Fibroblast of the aortic adventitia (primary cell): ENCODE measurements at regions not wholly inside any gene's neighbourhood (a gene's known extent, or its start where the extent isn't known, plus 50 kb on each side); places are given as distances from the start of the nearest gene placed in this dataset.
"Not testable (repeated sequence)": the region's sequence is repeated elsewhere in the genome, so short reads cannot be mapped to it uniquely, and the experiment has no call there.

Source experiments
- DNase-seq: peaks from one replicate; pipeline ENCODE4 v3.0.0-alpha.2; 2010; ENCODE audit warnings: low read depth
- H3K4me3 ChIP-seq: 2 replicates; pipeline ENCODE4 v1.5.1; 2011; ENCODE audit warnings: low read depth, mild to moderate bottlenecking, control low read depth, low read length, moderate library complexity
- CTCF ChIP-seq: IDR thresholded peaks from 2 replicates; pipeline ENCODE4 v1.5.1; 2011; ENCODE audit warnings: mild to moderate bottlenecking, low read length, control low read depth, inconsistent platforms; ENCODE audit not compliant: insufficient read depth

DNA sequence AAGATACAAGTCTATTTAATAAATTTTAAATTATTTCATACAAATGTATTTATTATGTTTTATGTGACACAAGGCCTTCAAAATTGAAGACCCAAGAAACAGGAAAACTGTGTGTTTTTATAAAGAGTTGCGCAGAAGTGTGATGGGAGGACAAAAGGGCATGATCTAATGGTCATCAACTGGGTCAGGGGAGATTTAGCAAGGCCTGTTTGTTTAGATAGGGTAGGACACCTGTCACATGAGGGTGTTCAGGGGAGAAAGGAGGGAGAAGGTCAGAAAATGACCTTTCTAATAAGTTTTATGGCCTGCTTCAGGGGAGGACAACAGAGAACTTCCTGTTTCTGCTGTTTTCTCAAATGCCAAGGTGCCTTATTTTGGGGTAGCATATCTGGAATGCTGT lies 528.8 kb downstream of the STK39 start:
- DNase-seq = no peak
- no peak overlapping the region for H3K4me3 ChIP-seq
- no peak for TF ChIP-seq CTCF

- DNase-seq = no peak
- H3K4me3 ChIP-seq = no peak overlapping the region
- TF ChIP-seq CTCF = no peak
Observed at GRCh38 chr2:167715932-167716331, 531.5 kb downstream of the STK39 start.

GRCh38 chr2:167715498-167715897 lies 531.9 kb downstream of the STK39 start:
- H3K4me3 ChIP-seq, DNase-seq: not testable (repeated sequence)

DNA sequence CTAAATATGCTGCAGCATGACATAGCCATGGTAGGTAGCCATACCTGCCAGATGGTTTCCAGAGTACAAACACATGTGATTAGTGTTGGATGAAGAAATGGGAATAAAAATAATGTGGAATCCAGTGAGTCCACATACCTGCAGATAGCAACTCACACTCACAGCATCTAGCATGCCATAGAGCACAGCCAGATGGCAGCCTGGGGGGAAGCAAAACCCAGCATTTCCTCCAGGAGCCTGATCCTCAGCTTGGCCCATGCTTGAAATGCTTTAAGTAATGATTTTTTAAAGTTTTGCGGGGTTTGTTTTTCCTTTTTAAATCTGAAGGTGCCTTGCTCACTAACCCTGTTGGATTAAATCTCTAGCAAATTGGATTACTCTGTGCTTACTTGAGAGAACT lies 535.1 kb downstream of the STK39 start:
- DNase-seq = no peak
- no peak for TF ChIP-seq CTCF
- H3K4me3 ChIP-seq = no peak overlapping the region

DNA sequence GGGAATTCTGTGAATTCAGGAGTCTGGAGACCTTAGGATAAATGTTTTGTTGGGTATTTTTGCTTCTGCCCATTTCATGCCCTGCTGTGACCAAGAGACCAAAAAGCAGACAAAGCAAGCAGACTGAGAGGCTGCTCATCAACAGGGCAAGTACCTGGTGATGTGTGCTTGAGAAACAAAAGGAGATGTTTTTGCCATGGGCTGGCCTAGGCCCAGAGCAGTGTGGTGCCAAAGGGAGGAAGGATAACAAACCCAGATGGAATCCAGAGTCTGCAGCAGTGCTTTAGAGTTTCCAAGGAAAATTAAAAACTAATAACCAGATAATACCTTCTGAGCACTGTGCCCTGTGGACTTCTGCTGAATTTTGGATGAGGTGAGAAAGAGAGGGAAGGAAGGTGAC lies 538.4 kb downstream of the STK39 start:
- no peak overlapping the region for H3K4me3 ChIP-seq
- no peak for DNase-seq
- TF ChIP-seq CTCF = no peak

DNA sequence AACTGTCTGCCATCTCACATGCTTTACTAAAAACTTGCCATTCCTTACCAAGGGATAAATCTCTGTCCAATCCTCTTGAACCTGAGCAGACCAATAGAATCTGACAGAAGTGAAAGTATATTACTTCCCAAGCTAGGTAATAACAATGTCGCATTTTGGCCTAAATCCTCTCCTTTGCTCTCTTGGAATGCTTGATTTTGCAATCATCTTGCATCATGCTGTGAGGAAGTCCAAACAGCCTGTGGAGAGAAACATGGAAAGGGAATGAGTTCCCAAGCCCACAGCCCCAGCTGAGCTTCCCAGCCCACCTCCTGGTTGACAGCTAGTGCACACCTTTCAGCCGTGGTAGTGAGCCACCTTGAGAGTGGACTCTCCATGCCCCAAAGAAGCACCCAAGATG lies 540.6 kb downstream of the STK39 start:
- no peak overlapping the region for H3K4me3 ChIP-seq
- no peak for TF ChIP-seq CTCF
- no peak for DNase-seq

- no peak overlapping the region for H3K4me3 ChIP-seq
- TF ChIP-seq CTCF = no peak
- no peak for DNase-seq
Observed at GRCh38 chr2:167703441-167703840, 544.0 kb downstream of the STK39 start.
